ENCODE measurements at regions not wholly inside any gene's neighbourhood (a gene's known extent, or its start where the extent isn't known, plus 50 kb on each side); places are given as distances from the start of the nearest gene placed in this dataset.

- TF ChIP-seq POLR2A (IDR thresholded peaks at IDR 0.05): no peak
- no peak for TF ChIP-seq CTCF (IDR thresholded peaks at IDR 0.05)
These were observed 87.8 kb upstream of the C1QTNF9B start for GRCh38 chr13:23985060-23985459.
